ENCODE measurements at regions not wholly inside any gene's neighbourhood (a gene's known extent, or its start where the extent isn't known, plus 50 kb on each side); places are given as distances from the start of the nearest gene placed in this dataset.

DNA sequence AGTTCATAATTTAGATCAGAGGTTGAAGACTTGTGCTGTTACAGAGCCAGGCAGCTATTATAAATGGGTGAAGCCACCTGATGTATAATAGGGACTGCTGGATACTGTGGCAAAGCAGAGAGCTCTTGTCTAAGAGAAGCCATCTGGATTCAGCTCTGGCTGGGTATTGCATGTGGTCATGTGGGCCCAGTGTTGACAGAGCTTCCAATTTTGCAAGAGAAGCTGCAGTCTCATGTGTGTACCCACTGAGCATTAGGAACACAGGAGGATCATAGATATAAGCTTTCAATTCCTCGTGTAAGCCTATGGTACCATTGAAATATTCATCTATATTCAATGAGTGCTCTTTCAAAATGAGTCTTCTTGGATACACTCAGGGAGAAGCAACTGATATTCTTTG, 303.9 kb upstream of the SLCO3A1 start:
- TF ChIP-seq, protein P1, sequence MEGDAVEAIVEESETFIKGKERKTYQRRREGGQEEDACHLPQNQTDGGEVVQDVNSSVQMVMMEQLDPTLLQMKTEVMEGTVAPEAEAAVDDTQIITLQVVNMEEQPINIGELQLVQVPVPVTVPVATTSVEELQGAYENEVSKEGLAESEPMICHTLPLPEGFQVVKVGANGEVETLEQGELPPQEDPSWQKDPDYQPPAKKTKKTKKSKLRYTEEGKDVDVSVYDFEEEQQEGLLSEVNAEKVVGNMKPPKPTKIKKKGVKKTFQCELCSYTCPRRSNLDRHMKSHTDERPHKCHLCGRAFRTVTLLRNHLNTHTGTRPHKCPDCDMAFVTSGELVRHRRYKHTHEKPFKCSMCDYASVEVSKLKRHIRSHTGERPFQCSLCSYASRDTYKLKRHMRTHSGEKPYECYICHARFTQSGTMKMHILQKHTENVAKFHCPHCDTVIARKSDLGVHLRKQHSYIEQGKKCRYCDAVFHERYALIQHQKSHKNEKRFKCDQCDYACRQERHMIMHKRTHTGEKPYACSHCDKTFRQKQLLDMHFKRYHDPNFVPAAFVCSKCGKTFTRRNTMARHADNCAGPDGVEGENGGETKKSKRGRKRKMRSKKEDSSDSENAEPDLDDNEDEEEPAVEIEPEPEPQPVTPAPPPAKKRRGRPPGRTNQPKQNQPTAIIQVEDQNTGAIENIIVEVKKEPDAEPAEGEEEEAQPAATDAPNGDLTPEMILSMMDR (IDR thresholded peaks at IDR 0.05; ENCODE audit: poor library complexity) = no peak
- no peak for TF ChIP-seq EZH2 (IDR thresholded peaks at IDR 0.05; ENCODE audit: borderline replicate concordance)

All from hepatocyte (in vitro differentiated cells).